Natural killer cell (primary cell): ENCODE measurements at regions not wholly inside any gene's neighbourhood (a gene's known extent, or its start where the extent isn't known, plus 50 kb on each side); places are given as distances from the start of the nearest gene placed in this dataset.

ENCODE experiments used
- ATAC-seq, 3 donors: fragments of 150-1000 bp in 2 of 3; fragments of 200-7000 bp in 1 of 3; cut with Tn5 transposase; 1 replicate in 1 of 3; 2 replicates in 2 of 3; pipeline ENCODE4 v1.10.0; 2021; ENCODE audit warnings: mild to moderate bottlenecking in 2 of 3, moderate library complexity in 2 of 3
- DNase-seq, 2 donors: peaks; one replicate each; pipeline versions ENCODE4 v3.0.0 to v3.0.0-alpha.2; 2013 to 2021; ENCODE audit warnings: mixed read lengths in 1 of 2
- H3K27ac ChIP-seq: one replicate; pipeline ENCODE4 v1.5.1; 2013; ENCODE audit warnings: mild to moderate bottlenecking, low read length
- H3K27me3 ChIP-seq: one replicate; pipeline ENCODE4 v1.6.1; 2013; ENCODE audit warnings: low read length; ENCODE audit not compliant: control insufficient read depth, insufficient read depth
- H3K36me3 ChIP-seq: one replicate; pipeline ENCODE4 v1.6.1; 2013; ENCODE audit warnings: low read length; ENCODE audit not compliant: control insufficient read depth, insufficient read depth
- H3K4me1 ChIP-seq: one replicate; pipeline ENCODE4 v1.6.1; 2013; ENCODE audit warnings: low read length; ENCODE audit not compliant: control insufficient read depth, insufficient read depth
- H3K4me3 ChIP-seq: one replicate; pipeline ENCODE4 v1.5.1; 2013; ENCODE audit warnings: low read length
- H3K9me3 ChIP-seq: one replicate; pipeline ENCODE4 v1.6.1; 2013; ENCODE audit warnings: low read length; ENCODE audit not compliant: control insufficient read depth, insufficient read depth
- H3K27ac Mint-ChIP-seq, 2 donors: one replicate each; pipeline ENCODE4 v1.8.0; 2022; ENCODE audit warnings: mild to moderate bottlenecking in 2 of 2, mixed read lengths in 2 of 2, moderate library complexity in 1 of 2
- H3K27me3 Mint-ChIP-seq, 2 donors: one replicate each; pipeline ENCODE4 v1.8.0; 2022; ENCODE audit warnings: low read depth in 2 of 2, mixed read lengths in 2 of 2
- H3K36me3 Mint-ChIP-seq: one replicate; pipeline ENCODE4 v1.8.0; 2022; ENCODE audit warnings: mixed read lengths
- H3K4me1 Mint-ChIP-seq, 2 donors: one replicate each; pipeline ENCODE4 v1.8.0; 2022; ENCODE audit warnings: mixed read lengths in 2 of 2
- H3K4me3 Mint-ChIP-seq: one replicate; pipeline ENCODE4 v1.8.0; 2022; ENCODE audit warnings: mild to moderate bottlenecking, moderate library complexity, mixed read lengths
- H3K9me3 Mint-ChIP-seq, 2 donors: one replicate each; pipeline ENCODE4 v1.8.0; 2022; ENCODE audit warnings: mixed read lengths in 2 of 2
- WGBS: methylation state at CpG from one replicate; pipeline ENCODE4 v1.1.7; 2013; ENCODE audit warnings: missing lambda C conversion rate; ENCODE audit not compliant: insufficient coverage; 5-methylcytosine and 5-hydroxymethylcytosine counted together
- intact Hi-C: fragments of 100-400 bp; cut with micrococcal nuclease; formaldehyde crosslinking; loops from one replicate; pipeline ENCODE4 v1.14.2; 2022
- TF ChIP-seq, protein P1 (sequence below): fragments of 200-600 bp; IDR thresholded peaks from one replicate; pipeline ENCODE4 v1.8.0; 2022; ENCODE audit warnings: antibody characterized with exemption

DNA sequence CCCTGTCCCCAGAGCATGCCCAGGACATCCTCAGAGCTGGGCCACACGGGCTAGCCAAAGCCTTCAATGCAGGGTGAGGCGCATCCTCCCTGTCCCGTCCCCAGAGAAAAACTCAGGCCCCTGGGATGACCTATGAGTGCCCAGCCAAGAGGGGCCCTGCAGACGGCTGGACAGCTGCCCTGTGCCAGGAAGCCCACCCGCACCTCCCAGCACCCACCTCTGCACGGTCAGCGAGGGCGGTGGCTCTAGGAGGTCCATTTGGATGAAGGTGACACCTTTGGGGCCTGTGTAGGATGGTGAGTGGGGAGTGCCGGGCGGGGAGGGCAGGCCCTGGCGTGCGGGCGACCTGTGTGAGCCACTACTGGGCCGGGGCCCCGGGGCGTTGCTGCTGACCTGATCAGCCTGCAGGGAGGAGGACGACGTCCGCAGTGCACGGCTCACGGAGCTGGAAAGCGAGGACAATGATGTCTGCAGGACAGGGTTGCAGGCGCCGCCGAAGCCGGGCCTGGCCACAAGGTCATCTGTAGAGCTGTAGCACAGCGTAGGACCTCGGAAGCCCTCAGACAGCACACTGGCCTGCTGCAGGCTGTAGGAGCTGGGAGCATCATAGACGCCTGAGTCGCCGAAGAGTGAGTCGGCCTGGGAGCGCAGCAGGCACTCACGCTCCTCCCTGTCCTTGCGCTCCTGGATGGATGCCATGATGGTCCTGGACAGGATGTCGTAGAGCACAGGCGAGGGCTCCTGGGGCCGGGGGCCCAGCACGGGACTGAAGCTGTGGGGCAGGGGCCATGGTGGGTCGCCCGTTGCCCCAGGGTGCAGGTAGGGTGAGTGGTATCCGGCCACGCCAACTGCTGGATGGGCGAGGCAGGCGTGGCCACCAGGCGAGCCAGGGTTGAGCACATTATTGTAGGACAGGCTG is 180.5 kb downstream of the IGLL1 start:
- H3K9me3 Mint-ChIP-seq, result no peaks in the 10 kb centered on the region
- peaks cover 0 to 4% of the 10 kb centered on the region in 2 donors for H3K27me3 Mint-ChIP-seq
- H3K4me1 Mint-ChIP-seq, result peaks cover 0 to 10% of the 10 kb centered on the region in 2 donors
- H3K4me3 ChIP-seq, result no peak overlapping the region
- no peak overlapping the region for H3K27ac ChIP-seq
- no peak overlapping the region for H3K27ac Mint-ChIP-seq
- peaks cover 17% of the 10 kb centered on the region for H3K4me1 ChIP-seq
- intact Hi-C loops, result no loop called here
- H3K4me3 Mint-ChIP-seq, result no peak overlapping the region
- H3K36me3 Mint-ChIP-seq, result no peaks in the 10 kb centered on the region
- 91% methylated on average over 46 of the region's 46 CpGs for WGBS
- no peaks in the 10 kb centered on the region for H3K9me3 ChIP-seq
- H3K27me3 ChIP-seq, result no peaks in the 10 kb centered on the region
- no peak for ATAC-seq
- no peaks in the 10 kb centered on the region for H3K36me3 ChIP-seq
- TF ChIP-seq, protein P1, sequence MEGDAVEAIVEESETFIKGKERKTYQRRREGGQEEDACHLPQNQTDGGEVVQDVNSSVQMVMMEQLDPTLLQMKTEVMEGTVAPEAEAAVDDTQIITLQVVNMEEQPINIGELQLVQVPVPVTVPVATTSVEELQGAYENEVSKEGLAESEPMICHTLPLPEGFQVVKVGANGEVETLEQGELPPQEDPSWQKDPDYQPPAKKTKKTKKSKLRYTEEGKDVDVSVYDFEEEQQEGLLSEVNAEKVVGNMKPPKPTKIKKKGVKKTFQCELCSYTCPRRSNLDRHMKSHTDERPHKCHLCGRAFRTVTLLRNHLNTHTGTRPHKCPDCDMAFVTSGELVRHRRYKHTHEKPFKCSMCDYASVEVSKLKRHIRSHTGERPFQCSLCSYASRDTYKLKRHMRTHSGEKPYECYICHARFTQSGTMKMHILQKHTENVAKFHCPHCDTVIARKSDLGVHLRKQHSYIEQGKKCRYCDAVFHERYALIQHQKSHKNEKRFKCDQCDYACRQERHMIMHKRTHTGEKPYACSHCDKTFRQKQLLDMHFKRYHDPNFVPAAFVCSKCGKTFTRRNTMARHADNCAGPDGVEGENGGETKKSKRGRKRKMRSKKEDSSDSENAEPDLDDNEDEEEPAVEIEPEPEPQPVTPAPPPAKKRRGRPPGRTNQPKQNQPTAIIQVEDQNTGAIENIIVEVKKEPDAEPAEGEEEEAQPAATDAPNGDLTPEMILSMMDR, result no peak
- no peak for DNase-seq

DNA sequence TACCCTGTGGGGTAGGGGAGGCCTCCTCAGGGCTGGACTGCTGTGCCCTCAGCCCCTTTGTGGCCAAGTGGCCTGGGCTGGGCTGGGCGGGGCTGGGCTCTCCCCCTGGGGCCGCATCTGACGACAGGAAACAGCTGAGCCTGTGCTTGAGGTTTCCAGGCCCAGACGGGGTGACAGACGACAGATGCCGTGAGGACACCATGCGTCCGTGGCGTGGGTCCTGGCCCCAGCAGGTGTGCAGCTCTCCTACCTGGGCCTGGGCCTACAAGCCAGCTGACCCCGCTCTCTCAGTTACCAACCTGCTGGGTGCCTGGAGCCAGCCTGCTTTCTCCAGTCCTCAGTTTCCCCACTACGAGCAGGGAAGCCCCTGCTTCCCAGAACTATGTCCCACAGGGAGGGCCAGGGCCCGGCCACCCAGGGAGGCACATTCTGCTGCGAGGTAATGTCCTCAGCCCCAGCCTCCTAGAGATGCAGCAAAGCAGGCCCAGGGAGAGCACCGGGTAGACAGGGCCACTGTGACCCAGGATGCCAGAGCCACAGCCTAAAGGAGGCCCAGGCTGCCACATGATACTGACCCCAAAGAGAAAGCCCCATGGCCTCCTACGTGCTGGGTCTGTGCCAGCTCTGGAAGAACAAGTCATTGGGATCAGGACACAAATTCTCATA is 181.3 kb downstream of the IGLL1 start:
- 32% methylated on average over 15 of the region's 15 CpGs for WGBS
- intact Hi-C loops, result no loop called here
- ATAC-seq, result peak in 1 of 3 donors; percentile 14

DNA sequence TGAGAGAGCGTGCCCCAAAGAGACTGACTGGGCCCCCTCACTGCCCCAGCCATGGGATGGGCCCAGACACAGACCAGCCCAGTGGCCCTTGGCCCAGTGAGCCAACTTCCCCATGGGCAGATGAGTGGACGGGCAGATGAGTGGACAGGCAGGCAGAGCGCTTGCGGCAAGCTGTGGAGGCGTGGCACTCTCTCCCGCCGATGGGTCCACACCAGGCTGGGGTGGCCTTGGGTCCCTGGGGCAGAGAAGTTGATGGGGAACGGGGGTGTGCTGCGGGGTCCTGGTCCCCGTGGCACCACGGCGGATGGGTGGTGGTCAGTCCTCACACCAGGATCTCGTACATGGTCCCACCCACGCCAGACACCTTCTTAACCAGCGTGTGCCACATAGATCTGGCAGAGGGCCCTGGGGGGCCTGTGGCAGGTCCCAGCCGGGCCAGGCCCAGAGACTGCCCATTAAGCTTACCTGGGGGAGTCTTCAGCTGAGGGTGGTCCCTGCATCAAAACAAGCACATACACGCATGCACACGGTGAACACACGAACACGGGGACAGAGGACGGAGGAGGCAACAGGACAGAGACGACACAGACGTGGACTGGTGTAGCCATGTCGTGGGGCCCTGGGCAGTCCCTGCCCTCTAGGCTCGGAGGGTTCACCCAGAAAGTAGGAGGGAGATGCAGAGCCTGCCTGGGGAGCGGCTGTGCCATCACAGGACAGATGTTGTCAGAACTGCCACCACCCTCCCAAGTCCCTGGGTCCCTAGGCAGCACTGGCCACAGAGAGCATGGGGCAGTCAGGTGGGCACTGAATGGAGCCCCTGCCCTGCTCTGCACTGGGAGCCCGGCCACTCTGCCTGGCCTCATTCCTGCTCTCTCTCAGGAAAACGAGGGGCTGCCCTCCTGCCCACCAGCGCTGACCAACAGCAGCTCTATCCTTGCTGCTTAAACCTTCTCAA is 182.2 kb downstream of the IGLL1 start:
- Histone ChIP-seq H3K9me3 (no peaks in the 10 kb centered on the region), H3K27ac (no peak overlapping the region), H3K4me3 (no peak overlapping the region), H3K27me3 (no peaks in the 10 kb centered on the region), H3K4me1 (peaks cover 17% of the 10 kb centered on the region), H3K36me3 (no peaks in the 10 kb centered on the region)
- DNase-seq, result no peak
- no peak overlapping the region for H3K27ac Mint-ChIP-seq
- H3K4me3 Mint-ChIP-seq, result no peak overlapping the region
- H3K27me3 Mint-ChIP-seq, result no peaks in the 10 kb centered on the region
- peaks cover 0 to 10% of the 10 kb centered on the region in 2 donors for H3K4me1 Mint-ChIP-seq
- TF ChIP-seq, protein P1, result no peak
- ATAC-seq, result no peak
- no peaks in the 10 kb centered on the region for H3K9me3 Mint-ChIP-seq
- 91% methylated on average over 29 of the region's 29 CpGs for WGBS
- no peaks in the 10 kb centered on the region for H3K36me3 Mint-ChIP-seq
- intact Hi-C loops, result no loop called here

More for the DNA sequence above, 181.3 kb downstream of the IGLL1 start:
- DNase-seq, result no peak
- TF ChIP-seq, protein P1, result no peak
- Histone ChIP-seq H3K27ac (no peak overlapping the region), H3K36me3 (no peaks in the 10 kb centered on the region), H3K4me1 (peaks cover 17% of the 10 kb centered on the region), H3K4me3 (no peak overlapping the region), H3K27me3 (no peaks in the 10 kb centered on the region), H3K9me3 (no peaks in the 10 kb centered on the region)
- H3K27ac Mint-ChIP-seq, result no peak overlapping the region
- no peaks in the 10 kb centered on the region for H3K36me3 Mint-ChIP-seq
- H3K4me3 Mint-ChIP-seq, result no peak overlapping the region
- H3K27me3 Mint-ChIP-seq, result peaks cover 0 to under 1% of the 10 kb centered on the region in 2 donors
- no peaks in the 10 kb centered on the region for H3K9me3 Mint-ChIP-seq
- peaks cover 0 to 10% of the 10 kb centered on the region in 2 donors for H3K4me1 Mint-ChIP-seq
